Fibroblast of skin of back (primary cell): ENCODE measurements at regions not wholly inside any gene's neighbourhood (a gene's known extent, or its start where the extent isn't known, plus 50 kb on each side); places are given as distances from the start of the nearest gene placed in this dataset.
A peak's percentile ranks its signal among the peaks of the same experiment; 100 is the strongest.
"Not testable (repeated sequence)": the region's sequence is repeated elsewhere in the genome, so short reads cannot be mapped to it uniquely, and the experiment has no call there.

Experiments used
- DNase-seq: peaks from one replicate; pipeline ENCODE4 v3.0.0-alpha.2; 2013

DNA sequence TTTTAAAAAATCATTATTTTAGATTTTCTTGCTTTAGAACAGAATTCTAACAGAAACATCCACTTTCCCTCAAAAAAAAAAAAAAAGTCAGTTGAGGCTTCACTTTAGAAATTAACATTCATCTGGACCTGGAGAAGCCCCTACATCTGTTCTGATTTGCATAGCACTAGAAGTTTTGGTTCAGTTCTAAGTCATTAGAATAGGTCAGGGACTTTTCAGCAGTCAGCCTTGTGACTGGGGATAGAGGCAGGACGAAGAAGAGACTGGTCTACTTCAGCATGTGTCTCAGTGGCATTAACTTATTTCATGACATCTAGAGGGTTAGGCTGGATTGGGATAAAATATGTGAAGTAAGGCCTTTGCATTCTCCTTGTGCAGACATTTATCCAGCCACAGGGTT lies 215.8 kb upstream of the DAB2 start:
- no peak for DNase-seq

DNA sequence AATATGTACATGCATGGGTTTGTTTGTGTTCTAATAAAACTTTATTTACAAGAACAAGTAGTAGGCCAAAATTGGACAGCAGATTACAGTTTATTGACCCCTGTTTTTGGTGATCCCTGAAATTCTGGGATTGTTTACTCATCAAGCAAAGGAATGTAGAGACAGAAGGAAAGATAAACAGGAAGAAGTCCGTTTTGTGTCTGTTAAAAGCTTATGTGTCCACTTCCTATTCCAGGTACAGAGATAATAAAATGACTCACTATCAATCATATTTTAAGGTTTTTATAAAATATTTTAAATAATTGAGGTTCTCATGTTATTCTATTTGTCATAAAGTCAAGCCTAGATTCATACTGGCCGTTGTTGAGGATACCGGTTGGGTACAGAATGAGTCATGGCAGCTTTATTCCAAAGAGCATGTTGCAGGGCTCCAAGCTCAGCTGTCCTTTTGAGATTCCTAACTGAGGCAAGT lies 214.9 kb upstream of the DAB2 start:
- DNase-seq, result peak; percentile 88

DNA sequence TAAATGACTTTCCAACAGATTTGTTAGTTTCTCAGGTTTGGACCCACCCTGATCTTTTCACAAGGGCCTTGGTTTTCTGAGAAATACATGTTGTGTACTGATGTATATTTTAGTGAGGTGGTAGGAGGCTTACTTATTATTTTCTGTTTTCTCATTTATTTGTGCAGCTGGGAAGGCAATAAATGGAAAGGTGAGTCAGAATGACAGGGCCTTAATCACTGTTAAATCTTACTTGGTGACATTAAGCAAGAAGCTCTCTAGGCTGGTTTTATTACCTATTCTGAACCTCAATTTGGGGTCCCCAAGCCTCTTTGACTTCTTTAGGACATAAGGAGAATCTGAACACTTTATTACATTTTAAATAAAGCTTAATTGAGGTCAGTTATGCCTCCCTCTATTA lies 214.0 kb upstream of the DAB2 start:
- DNase-seq, result no peak

GRCh38 chr5:39633057-39633456 lies 208.3 kb upstream of the DAB2 start:
- no peak for DNase-seq

GRCh38 chr5:39631958-39632357 lies 207.2 kb upstream of the DAB2 start:
- peak; percentile 50 for DNase-seq

GRCh38 chr5:39629946-39630345 lies 205.2 kb upstream of the DAB2 start:
- no peak for DNase-seq

DNA sequence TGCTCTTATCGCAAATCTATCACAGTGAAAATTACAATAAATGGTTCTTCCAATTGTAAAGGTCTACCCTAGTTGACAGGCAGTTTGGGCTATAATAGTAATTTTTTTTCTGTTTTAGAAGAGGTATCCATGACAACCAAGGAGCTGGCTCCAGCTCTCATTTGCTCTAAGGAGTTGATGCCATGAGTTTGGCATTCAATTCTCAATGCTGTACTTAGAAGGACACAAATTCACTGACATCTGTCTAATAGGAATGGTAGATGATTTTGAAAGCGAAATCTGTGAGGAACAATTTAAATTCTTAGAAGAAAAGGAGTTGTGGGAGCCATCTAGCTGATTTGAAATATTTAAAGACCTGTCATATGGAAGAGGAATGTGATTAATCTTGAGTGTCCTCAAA lies 203.6 kb upstream of the DAB2 start:
- DNase-seq, result no peak

GRCh38 chr5:39624890-39625289 lies 200.1 kb upstream of the DAB2 start:
- no peak for DNase-seq

DNA sequence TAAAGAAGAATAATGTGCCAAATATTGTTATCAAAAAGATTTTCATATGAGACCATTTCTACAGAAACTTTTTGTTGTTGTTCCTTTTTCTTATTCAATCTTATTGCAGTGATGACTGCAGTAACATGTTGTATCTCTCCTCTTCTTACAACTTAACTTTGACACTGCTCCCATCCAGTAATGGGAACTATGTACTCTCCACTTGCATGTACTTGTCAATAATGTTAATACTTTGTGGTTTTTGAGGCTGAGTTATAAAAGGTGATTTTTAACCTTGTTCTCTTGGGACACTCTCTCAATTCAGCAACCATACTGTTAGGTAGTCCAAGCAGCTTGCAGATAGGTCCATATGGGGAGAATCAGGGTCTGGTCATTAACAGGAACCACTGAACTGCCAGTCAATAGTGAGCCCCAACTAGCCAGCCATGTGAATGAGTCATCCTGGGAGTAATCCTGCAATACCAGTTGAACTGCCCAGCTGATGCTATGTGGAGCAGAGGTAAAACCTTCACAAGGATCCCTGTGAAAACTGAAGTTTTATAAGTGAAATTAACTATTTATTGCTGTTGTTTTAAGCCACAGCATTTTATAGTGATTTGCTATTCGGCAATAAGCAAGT lies 199.6 kb upstream of the DAB2 start:
- DNase-seq, result peak; percentile 38

- no peak for DNase-seq
Measured at GRCh38 chr5:39623291-39623865, 198.6 kb upstream of the DAB2 start.

DNA sequence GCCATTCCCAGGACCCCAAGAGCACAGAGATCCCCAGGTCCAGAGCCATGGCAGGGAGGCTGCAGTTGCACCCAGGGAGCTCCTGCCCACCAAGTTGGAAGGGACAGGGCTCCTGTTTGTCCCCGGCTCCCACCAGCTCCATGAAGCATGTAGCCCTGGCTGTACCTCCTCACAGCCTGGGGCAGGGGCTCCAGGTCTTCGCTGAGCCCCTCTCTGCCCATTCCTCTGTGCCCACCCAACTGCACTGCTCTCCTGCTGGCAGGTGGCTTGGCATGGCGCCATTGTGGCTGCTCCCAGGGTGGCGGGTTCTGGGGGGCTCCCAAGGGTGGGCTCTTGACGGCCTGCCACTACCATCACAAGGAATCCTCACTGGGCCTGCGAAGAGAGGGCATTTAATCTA lies 197.5 kb upstream of the DAB2 start:
- no peak for DNase-seq

- DNase-seq, result no peak
Measured at GRCh38 chr5:39619168-39619818, 194.5 kb upstream of the DAB2 start.

DNA sequence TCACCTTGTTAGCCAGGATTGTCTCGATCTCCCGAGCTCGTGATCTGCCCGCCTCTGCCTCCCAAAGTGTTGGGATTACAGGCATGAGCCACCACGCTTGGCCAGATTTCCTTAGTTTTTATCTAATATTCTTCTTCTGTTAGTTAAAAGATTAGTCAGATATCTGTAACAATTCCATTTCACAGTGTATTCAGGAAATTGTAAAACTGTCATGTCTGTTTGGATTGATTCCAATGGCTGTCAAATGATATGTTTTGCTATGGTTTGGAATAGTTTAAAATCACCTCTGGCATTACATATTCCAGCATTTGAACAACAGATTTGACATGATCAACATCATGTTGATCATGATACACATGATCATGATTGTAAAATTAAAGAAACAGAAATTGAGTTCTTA lies 193.6 kb upstream of the DAB2 start:
- no peak for DNase-seq

- peak; percentile 81 for DNase-seq
Measured at GRCh38 chr5:39616131-39616530, 191.4 kb upstream of the DAB2 start.

GRCh38 chr5:39611076-39611475 lies 186.3 kb upstream of the DAB2 start:
- not testable (repeated sequence) for DNase-seq

DNA sequence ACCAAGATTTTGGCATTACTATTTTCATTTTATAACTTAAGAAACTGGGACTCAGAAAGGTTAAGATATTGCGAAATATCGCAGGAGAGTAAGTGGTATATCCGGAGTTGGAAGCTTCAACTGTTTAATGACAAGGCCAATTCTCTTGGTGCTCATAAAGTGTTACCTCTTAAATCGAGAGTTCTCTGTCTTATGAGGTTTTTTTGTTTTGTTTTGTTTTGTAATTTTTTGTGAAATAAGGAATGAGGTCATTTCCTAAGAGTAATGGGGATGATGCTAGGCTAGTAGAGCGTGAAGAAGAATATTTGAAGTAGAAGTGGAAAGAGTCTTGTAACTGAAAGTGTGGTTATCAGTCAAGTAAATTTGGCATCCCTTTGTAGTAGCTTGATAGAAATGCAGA lies 183.2 kb upstream of the DAB2 start:
- no peak for DNase-seq

DNA sequence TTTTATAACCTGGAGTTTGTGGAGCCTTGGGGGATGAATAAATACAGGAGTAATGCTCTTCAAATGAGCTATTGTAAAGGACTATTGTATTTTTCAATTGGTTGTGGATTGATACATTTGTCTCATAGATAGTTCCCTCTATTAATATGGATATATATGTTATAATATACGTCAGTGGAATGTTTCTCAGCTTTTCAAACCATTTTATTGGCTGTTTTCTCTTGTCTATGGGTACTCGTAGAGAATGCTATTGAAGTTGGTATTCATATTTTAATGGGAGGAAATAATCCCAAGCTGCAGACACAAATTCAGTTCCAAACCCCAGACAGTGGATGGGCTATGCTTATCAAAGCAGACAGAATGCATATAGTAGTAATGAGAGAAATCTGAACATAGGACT lies 181.8 kb upstream of the DAB2 start:
- no peak for DNase-seq

DNA sequence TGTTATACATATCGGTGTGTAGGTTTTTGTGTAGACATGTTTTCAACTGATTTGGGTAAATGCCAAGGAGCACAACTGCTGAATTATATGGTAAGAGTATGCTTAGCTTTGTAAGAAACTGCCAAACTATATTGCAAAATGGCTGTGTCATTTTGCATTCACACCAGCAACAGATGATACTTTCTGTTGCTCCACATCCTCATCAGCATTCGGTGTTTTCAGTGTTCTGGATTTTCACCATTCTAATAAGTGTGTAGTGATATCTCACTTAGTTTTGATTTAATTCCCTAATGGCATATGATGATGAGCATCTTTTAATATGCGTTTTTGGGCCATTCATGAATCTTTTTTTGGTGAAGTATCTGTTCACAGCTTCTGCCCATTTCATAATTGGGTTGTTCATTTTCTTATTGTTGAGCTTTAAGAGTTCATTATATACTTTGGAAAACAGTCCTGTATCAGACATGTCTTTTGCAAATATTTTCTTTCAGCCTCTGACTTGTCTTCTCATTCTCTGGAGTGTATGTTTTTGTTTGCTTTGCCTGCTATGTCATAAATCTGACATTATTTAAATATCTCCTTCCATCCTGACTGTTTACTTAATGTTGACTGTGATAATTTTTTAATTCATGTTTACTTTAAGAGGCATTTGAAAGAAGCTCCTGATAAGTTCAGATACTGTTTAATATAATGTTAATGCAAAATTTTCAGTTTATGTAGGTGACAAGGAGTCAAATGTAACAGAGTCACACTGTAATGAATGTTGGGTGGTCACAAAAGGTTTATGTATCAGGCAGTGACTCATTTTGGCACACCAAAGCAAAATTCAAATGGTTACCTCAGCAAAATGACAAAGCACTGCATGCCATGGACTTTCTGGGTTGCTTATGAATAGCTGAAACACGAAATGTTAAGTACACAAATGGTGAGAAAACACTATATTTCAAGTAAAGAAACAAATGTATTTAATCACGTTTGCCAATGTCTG lies 181.1 kb upstream of the DAB2 start:
- peak; percentile 68 for DNase-seq

GRCh38 chr5:39605145-39605544 lies 180.4 kb upstream of the DAB2 start:
- no peak for DNase-seq

GRCh38 chr5:39604491-39604890 lies 179.7 kb upstream of the DAB2 start:
- DNase-seq, result peak; percentile 38

- peak; percentile 75 for DNase-seq
Measured at GRCh38 chr5:39599721-39600431, 175.1 kb upstream of the DAB2 start.

- DNase-seq, result no peak
Measured at GRCh38 chr5:39598661-39599248, 174.0 kb upstream of the DAB2 start.
